Neural cell (in vitro differentiated cells): ENCODE measurements at regions not wholly inside any gene's neighbourhood (a gene's known extent, or its start where the extent isn't known, plus 50 kb on each side); places are given as distances from the start of the nearest gene placed in this dataset.

Experiments used
- H2AFZ ChIP-seq: fragments of 200-600, 300-800 bp; sonication (generic), shearing (Covaris generic); 2 replicates; pipeline ENCODE4 v1.6.0; 2014; ENCODE audit warnings: low read depth, mild to moderate bottlenecking, antibody characterized with exemption, low read length, moderate library complexity
- H3F3A ChIP-seq: fragments of 200-600 bp; shearing (Covaris generic); 2 replicates; pipeline ENCODE4 v1.6.1; 2016; ENCODE audit warnings: mild to moderate bottlenecking, moderate library complexity, mixed read lengths, antibody characterized with exemption, low read length; ENCODE audit not compliant: insufficient read depth, poor library complexity, severe bottlenecking
- H3K27ac ChIP-seq: fragments of 200-600, 300-800 bp; sonication (generic), shearing (Covaris generic); 2 replicates; pipeline ENCODE4 v1.5.1; 2014; ENCODE audit warnings: mild to moderate bottlenecking, low read length, moderate library complexity
- H3K27me3 ChIP-seq: fragments of 300-800, 200-600 bp; sonication (generic), shearing (Covaris generic); 2 replicates; pipeline ENCODE4 v1.6.0; 2014; ENCODE audit warnings: mild to moderate bottlenecking, low read depth, low read length, moderate library complexity; ENCODE audit not compliant: insufficient read depth
- H3K36me3 ChIP-seq: fragments of 300-800, 200-600 bp; sonication (generic), shearing (Covaris generic); 2 replicates; pipeline ENCODE4 v1.5.1; 2014; ENCODE audit warnings: mild to moderate bottlenecking, antibody characterized with exemption, low read length, moderate library complexity; ENCODE audit not compliant: insufficient read depth
- H3K4me2 ChIP-seq: fragments of 300-800, 200-600 bp; sonication (generic), shearing (Covaris generic); 2 replicates; pipeline ENCODE4 v1.6.0; 2014; ENCODE audit warnings: mild to moderate bottlenecking, low read length
- H3K4me3 ChIP-seq: fragments of 300-800, 200-600 bp; sonication (generic), shearing (Covaris generic); 2 replicates; pipeline ENCODE4 v1.5.1; 2014; ENCODE audit warnings: mild to moderate bottlenecking, low read length, moderate library complexity
- H3K79me2 ChIP-seq: fragments of 200-600 bp; shearing (Covaris generic); replicated peaks from 2 replicates; pipeline ENCODE4 v1.6.0; 2014; ENCODE audit warnings: mild to moderate bottlenecking, low read length, moderate library complexity; ENCODE audit not compliant: insufficient read depth
- H3K9ac ChIP-seq: fragments of 300-800, 200-600 bp; sonication (generic), shearing (Covaris generic); 2 replicates; pipeline ENCODE4 v1.6.1; 2016; ENCODE audit warnings: mild to moderate bottlenecking, low read length, mixed read lengths
- H3K9me2 ChIP-seq: fragments of 200-600 bp; shearing (Covaris generic); 2 replicates; pipeline ENCODE4 v1.6.1; 2016; ENCODE audit warnings: mild to moderate bottlenecking, low read length, mixed read lengths; ENCODE audit not compliant: insufficient read depth
- H3K9me3 ChIP-seq: fragments of 200-600, 300-800 bp; sonication (generic), shearing (Covaris generic); 2 replicates; pipeline ENCODE4 v1.6.1; 2016; ENCODE audit warnings: mild to moderate bottlenecking, mixed run types, low read length, moderate library complexity, mixed read lengths
- H4K20me1 ChIP-seq: fragments of 200-600 bp; shearing (Covaris generic); 2 replicates; pipeline ENCODE4 v1.6.1; 2016; ENCODE audit warnings: mild to moderate bottlenecking, mixed run types; ENCODE audit not compliant: insufficient read depth
- CTCF ChIP-seq: fragments of 450-650 bp; IDR thresholded peaks from 2 replicates; pipeline ENCODE4 v1.5.1; 2014; ENCODE audit warnings: antibody characterized with exemption, mild to moderate bottlenecking, moderate library complexity; ENCODE audit not compliant: poor library complexity, severe bottlenecking
- EP300 ChIP-seq: fragments of 450-650 bp; conservative IDR thresholded peaks from 2 replicates; pipeline ENCODE4 v1.6.1; 2014; ENCODE audit warnings: antibody characterized with exemption, mild to moderate bottlenecking, moderate library complexity; ENCODE audit not compliant: poor library complexity, severe bottlenecking
- EZH2 ChIP-seq: fragments of 200-600, 300-800 bp; shearing (Covaris generic), sonication (generic); IDR thresholded peaks from 2 replicates; pipeline ENCODE4 v1.6.1; 2014; ENCODE audit warnings: antibody characterized with exemption, low read length, borderline replicate concordance, mild to moderate bottlenecking; ENCODE audit not compliant: insufficient read depth, poor library complexity, severe bottlenecking
- MXI1 ChIP-seq: fragments of 450-650 bp; conservative IDR thresholded peaks from 2 replicates; pipeline ENCODE4 v1.6.1; 2014; ENCODE audit warnings: antibody characterized with exemption, mild to moderate bottlenecking; ENCODE audit not compliant: poor library complexity, severe bottlenecking
- POLR2AphosphoS5 ChIP-seq: IDR thresholded peaks from 2 replicates; pipeline ENCODE4 v1.6.1; 2012
- RAD21 ChIP-seq: fragments of 450-650 bp; conservative IDR thresholded peaks from 2 replicates; pipeline ENCODE4 v1.6.1; 2014; ENCODE audit warnings: antibody characterized with exemption, mild to moderate bottlenecking, moderate library complexity
- REST ChIP-seq: IDR thresholded peaks from 2 replicates; pipeline ENCODE4 v1.6.1; 2012; ENCODE audit warnings: borderline replicate concordance
- SMC3 ChIP-seq: fragments of 450-650 bp; conservative IDR thresholded peaks from 2 replicates; pipeline ENCODE4 v1.6.1; 2014; ENCODE audit warnings: antibody characterized with exemption, mild to moderate bottlenecking, moderate library complexity; ENCODE audit not compliant: poor library complexity
- TAF1 ChIP-seq: IDR thresholded peaks from 2 replicates; pipeline ENCODE4 v1.6.1; 2012; ENCODE audit warnings: low read depth

- no peaks in the 10 kb centered on the region for H3K9me2 ChIP-seq
- no peak overlapping the region for H3K9ac ChIP-seq
- no peaks in the 10 kb centered on the region for H3K27me3 ChIP-seq
- no peaks in the 10 kb centered on the region for H3K79me2 ChIP-seq
- no peaks in the 10 kb centered on the region for H3F3A ChIP-seq
- no peak overlapping the region for H3K4me3 ChIP-seq
- no peak overlapping the region for H3K27ac ChIP-seq
- H3K36me3 ChIP-seq: no peaks in the 10 kb centered on the region
- H3K9me3 ChIP-seq: no peaks in the 10 kb centered on the region
- no peak overlapping the region for H2AFZ ChIP-seq
- TF ChIP-seq SMC3 (no peak), EP300 (no peak), REST (no peak), TAF1 (no peak), EZH2 (no peak), RAD21 (no peak), CTCF (no peak), POLR2AphosphoS5 (no peak), MXI1 (no peak)
- no peak overlapping the region for H3K4me2 ChIP-seq
- H4K20me1 ChIP-seq: no peaks in the 10 kb centered on the region
Observed at GRCh38 chr4:106422766-106423165, 54.2 kb upstream of the GIMD1 start.

DNA sequence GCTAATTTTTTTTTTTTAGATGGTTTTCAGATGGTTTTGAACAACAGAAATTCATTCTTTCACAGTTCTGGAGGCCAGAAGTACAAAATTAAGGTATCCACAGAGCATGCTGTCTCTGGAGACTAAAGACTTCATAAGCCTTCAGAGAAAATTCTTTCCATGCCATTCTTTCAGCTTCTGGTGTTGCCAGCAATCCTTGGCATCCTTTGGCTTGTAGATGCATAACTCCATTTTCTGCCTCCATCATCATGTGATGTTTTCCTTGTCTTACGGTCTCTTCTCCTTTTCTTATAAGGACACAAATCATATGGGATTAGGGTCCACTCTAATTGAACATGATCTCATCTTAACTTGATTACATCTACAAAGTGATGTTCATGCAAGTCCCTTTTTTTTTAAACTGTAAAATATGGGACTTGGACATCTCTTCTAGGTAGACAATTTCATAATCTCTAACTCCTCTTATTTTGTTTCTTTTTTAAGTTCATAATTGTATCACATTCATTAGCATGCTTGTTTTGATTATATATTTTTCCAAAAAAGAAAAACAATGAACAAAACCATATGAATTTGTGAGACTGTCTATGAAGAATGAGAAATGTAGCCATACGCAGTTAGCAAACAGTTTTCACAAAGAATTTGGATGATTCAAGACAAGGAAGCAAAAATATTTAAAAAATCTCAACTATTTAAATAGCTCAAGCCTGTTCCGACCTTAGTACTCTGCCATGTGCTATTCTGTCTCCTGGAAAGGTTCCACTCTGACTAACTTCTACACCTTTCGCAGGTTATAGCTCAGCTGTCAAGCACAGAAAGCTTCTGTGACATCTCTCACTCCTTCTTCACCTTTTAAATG is 53.1 kb upstream of the GIMD1 start:
- Histone ChIP-seq H4K20me1 (no peaks in the 10 kb centered on the region), H3K4me2 (no peak overlapping the region), H3F3A (no peaks in the 10 kb centered on the region), H3K9me3 (no peaks in the 10 kb centered on the region), H3K9ac (no peak overlapping the region), H3K36me3 (no peaks in the 10 kb centered on the region), H3K9me2 (no peaks in the 10 kb centered on the region), H2AFZ (no peak overlapping the region), H3K4me3 (no peak overlapping the region), H3K79me2 (no peaks in the 10 kb centered on the region), H3K27me3 (no peaks in the 10 kb centered on the region), H3K27ac (no peak overlapping the region)
- TF ChIP-seq EP300: no peak
- TF ChIP-seq SMC3: no peak
- TF ChIP-seq RAD21: no peak
- no peak for TF ChIP-seq REST
- TF ChIP-seq EZH2: no peak
